GM12872 (cell line): ENCODE measurements at regions not wholly inside any gene's neighbourhood (a gene's known extent, or its start where the extent isn't known, plus 50 kb on each side); places are given as distances from the start of the nearest gene placed in this dataset.

Source experiments
- CTCF ChIP-seq: IDR thresholded peaks from 3 replicates; pipeline ENCODE4 v1.5.1; 2011; ENCODE audit warnings: low read depth, mild to moderate bottlenecking, low read length, moderate library complexity; ENCODE audit not compliant: insufficient read depth

DNA sequence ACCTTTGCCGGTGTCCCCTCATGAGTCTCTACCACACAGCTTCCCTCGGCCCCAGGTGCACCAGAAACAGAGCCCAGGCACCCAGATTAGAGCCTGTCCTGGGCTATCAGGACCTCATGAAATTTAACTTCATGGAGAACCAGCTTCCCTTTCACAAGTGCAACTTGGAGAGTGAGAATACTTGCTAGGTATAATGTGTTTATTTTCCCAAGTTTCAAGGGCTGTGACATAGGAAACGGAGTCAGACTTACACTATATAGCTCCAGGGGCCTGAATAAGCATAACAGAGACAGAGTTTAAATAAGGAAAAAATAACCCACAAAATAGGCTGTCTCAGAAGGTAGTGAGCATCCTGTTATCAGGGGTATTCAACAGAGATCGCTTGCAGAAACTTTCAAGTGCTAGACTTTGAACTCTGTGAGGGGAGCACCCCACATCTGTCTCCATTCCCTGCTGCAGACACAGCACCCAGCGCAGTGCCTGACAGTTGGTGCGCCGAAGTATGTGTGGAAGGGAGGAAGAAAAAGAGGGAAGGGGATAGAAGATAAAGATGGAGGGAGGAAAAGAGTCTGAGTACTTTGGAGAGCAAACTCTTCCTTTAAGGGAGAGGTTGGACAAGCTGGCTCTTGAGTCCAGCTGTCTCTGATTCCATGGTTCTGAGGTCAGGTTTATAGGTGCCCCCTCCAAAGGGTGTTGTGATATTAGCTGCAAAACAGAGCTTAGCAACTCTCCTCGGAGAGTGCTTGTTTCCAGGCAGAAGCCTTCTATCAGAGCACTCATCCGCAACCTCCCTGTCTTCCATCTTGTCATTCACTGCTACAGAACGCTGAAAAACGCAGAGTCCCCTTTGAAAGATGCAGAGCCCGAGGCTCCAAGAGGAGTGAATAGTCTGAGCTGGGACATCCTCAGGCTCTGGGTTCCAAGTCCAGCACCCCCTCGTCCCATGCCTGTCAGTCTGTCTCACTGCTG lies 84.8 kb downstream of the CPN2 start:
- TF ChIP-seq CTCF, result no peak

- no peak for TF ChIP-seq CTCF
These were observed 83.1 kb downstream of the CPN2 start for GRCh38 chr3:194267744-194268653.

- no peak for TF ChIP-seq CTCF
These were observed 82.2 kb downstream of the CPN2 start for GRCh38 chr3:194268654-194269512.

DNA sequence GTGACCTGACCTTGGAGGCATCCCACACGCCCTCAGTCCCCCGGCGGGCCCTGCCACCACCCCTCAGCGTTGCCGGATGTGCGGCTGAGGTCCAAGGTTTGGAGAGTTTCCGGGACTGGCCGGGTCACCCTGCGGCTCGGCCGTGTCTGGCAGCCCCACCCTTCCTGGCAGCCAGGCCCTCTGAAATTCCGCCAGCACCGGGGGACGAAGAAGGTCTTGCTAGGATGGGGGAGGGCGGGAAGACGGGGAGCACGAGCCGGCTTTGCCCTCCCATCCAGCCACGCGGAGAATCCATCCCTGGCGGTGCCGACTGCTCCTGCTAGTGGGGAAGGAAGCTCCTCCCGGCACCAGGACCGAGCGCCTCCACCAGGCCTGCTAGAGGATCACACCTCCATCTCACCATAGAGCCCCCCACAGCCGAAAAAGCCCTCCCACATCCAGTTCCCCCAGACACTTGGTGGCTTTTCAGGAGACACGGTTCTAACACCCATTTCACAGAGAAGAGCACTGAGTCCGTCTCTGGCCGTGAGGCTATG lies 81.5 kb downstream of the CPN2 start:
- TF ChIP-seq CTCF, result peak; percentile 22; the same call in 1 of the 3 replicates

GRCh38 chr3:194270627-194271459 lies 80.3 kb downstream of the CPN2 start:
- TF ChIP-seq CTCF, result no peak

- TF ChIP-seq CTCF, result no peak
These were observed 79.6 kb downstream of the CPN2 start for GRCh38 chr3:194271460-194272035.
